Gastroesophageal sphincter (tissue), 3 donors: ENCODE measurements at regions not wholly inside any gene's neighbourhood (a gene's known extent, or its start where the extent isn't known, plus 50 kb on each side); places are given as distances from the start of the nearest gene placed in this dataset.

Experiments
- POLR2A ChIP-seq, 2 donors: fragments of 450-650 bp; IDR thresholded peaks; one replicate each; pipeline ENCODE4 v1.6.1; 2017; ENCODE audit warnings: antibody characterized with exemption in 2 of 2, mild to moderate bottlenecking in 2 of 2, moderate library complexity in 1 of 2
- POLR2AphosphoS5 ChIP-seq: sonication (generic); formaldehyde crosslinking; IDR thresholded peaks from one replicate; pipeline ENCODE4 v1.6.1; 2017; ENCODE audit warnings: antibody characterized with exemption
- TF ChIP-seq, protein P1 (sequence below), 4 experiments: fragments of 200-600 bp in 2 of 4; fragments of 450-650 bp in 2 of 4; sonication (generic) in 1 of 4; IDR thresholded peaks; one replicate each; pipeline ENCODE4 v1.5.1; 2017 to 2019; ENCODE audit warnings: antibody characterized with exemption in 4 of 4, mild to moderate bottlenecking in 2 of 4, moderate library complexity in 2 of 4

DNA sequence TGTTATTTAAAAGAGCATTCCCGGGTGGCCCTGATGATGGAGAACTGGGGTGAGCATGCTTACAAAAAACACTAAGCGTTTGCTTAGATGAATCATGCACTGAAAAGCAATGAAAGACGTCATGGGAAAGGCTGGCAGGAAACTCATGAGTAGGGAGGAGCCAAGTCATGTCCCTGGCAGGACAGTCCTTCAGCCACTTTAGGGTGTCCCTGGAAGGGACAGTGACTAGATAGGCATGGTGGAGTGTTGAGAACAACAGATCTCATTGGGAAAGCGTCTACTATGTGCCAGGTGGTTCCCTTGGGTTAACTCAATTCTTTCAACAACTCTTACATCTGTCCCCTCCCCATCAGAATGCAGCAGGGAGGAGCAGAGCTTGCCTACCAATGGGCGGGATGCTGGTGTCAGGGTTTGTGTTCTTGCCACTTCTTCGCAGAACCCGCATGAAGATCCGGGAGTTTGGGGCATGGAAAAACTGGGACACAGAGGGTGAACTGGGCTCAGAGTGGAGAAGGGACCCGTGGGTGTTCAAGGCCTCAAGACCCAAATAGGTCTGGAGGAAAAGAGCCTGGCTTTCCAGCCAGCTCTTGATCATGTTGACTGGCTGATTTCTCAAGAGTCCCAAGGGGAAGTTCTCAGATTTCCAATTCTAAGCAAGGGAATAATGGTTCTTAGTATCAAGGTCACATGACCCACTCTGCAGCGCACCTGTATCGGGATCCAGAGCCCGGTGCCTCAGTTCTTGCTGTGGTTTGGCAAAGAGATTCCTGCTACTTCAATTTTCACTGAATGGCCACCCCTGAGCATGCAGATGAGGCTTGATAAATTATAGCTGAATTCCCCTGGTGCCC is 653.9 kb upstream of the TBX3 start:
- TF ChIP-seq, protein P1, sequence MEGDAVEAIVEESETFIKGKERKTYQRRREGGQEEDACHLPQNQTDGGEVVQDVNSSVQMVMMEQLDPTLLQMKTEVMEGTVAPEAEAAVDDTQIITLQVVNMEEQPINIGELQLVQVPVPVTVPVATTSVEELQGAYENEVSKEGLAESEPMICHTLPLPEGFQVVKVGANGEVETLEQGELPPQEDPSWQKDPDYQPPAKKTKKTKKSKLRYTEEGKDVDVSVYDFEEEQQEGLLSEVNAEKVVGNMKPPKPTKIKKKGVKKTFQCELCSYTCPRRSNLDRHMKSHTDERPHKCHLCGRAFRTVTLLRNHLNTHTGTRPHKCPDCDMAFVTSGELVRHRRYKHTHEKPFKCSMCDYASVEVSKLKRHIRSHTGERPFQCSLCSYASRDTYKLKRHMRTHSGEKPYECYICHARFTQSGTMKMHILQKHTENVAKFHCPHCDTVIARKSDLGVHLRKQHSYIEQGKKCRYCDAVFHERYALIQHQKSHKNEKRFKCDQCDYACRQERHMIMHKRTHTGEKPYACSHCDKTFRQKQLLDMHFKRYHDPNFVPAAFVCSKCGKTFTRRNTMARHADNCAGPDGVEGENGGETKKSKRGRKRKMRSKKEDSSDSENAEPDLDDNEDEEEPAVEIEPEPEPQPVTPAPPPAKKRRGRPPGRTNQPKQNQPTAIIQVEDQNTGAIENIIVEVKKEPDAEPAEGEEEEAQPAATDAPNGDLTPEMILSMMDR (IDR thresholded peaks at IDR 0.05), result no peak
- TF ChIP-seq POLR2AphosphoS5 (peak; percentile 56), POLR2A (IDR thresholded peaks at IDR 0.05) (no peak)
